GM13976 (cell line): ENCODE measurements at regions not wholly inside any gene's neighbourhood (a gene's known extent, or its start where the extent isn't known, plus 50 kb on each side); places are given as distances from the start of the nearest gene placed in this dataset.

Experiments used
- DNase-seq: peaks from one replicate; pipeline ENCODE4 v3.0.0; 2012; ENCODE audit warnings: low spot score
- in situ Hi-C: fragments of 300-500 bp; cut with MboI; formaldehyde crosslinking; loops from one replicate; pipeline ENCODE4 v1.12.0; 2022; ENCODE audit warnings: low sequenced_read_pairs, mixed read lengths, inconsistent platforms; ENCODE audit not compliant: unreplicated experiment
- TF ChIP-seq, protein P1 (sequence below): IDR thresholded peaks from 2 replicates; pipeline ENCODE4 v1.5.1; 2012; ENCODE audit warnings: borderline replicate concordance, mild to moderate bottlenecking; ENCODE audit not compliant: insufficient read depth; ENCODE audit errors: extremely low read depth, missing control alignments, control extremely low read depth

DNA sequence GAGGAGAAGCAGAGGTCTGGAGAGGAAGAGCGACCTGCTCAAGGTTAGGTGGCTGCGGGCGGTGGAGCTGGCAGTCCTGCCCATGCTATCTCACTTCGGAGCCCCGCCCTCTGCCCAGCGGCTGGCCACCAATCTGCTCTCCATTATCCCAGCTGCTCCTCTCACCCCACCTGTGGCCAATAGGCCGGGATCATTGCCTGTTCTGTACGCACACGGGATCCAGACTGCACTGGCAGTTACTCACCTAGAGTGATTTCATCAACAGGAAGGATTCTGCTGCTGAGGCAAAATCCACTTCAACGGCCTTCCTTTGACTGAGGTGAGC is 100.6 kb downstream of the TLE3 start:
- TF ChIP-seq, protein P1, sequence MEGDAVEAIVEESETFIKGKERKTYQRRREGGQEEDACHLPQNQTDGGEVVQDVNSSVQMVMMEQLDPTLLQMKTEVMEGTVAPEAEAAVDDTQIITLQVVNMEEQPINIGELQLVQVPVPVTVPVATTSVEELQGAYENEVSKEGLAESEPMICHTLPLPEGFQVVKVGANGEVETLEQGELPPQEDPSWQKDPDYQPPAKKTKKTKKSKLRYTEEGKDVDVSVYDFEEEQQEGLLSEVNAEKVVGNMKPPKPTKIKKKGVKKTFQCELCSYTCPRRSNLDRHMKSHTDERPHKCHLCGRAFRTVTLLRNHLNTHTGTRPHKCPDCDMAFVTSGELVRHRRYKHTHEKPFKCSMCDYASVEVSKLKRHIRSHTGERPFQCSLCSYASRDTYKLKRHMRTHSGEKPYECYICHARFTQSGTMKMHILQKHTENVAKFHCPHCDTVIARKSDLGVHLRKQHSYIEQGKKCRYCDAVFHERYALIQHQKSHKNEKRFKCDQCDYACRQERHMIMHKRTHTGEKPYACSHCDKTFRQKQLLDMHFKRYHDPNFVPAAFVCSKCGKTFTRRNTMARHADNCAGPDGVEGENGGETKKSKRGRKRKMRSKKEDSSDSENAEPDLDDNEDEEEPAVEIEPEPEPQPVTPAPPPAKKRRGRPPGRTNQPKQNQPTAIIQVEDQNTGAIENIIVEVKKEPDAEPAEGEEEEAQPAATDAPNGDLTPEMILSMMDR = no peak
- in situ Hi-C loops = no loop called here
- DNase-seq = no peak
